ENCODE measurements at regions not wholly inside any gene's neighbourhood (a gene's known extent, or its start where the extent isn't known, plus 50 kb on each side); places are given as distances from the start of the nearest gene placed in this dataset.
"Not testable (repeated sequence)": the region's sequence is repeated elsewhere in the genome, so short reads cannot be mapped to it uniquely, and the experiment has no call there.

DNA sequence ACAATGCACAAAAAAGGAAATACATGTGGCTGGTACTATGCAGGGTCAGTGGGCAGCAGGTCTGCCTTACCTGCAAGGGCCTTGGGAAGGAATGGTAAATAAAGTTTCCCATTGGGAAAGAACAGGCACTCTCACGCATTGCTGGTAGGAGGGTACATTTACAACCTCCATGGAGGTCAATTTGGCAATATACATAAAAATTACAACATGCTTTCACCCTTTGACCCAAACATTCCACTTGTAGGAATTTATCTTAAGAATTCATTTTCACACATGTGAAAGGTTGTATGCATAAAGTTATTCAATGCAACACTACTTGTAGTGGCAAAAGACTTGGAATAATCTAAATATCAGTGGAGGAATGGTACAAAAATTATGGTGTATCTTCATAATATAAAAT, 216.4 kb downstream of the DLEU7 start:
- no peak for DNase-seq (ENCODE audit: low read depth)
- no peak overlapping the region for H3K4me3 ChIP-seq (ENCODE audit: low read length)
- TF ChIP-seq, protein P1, sequence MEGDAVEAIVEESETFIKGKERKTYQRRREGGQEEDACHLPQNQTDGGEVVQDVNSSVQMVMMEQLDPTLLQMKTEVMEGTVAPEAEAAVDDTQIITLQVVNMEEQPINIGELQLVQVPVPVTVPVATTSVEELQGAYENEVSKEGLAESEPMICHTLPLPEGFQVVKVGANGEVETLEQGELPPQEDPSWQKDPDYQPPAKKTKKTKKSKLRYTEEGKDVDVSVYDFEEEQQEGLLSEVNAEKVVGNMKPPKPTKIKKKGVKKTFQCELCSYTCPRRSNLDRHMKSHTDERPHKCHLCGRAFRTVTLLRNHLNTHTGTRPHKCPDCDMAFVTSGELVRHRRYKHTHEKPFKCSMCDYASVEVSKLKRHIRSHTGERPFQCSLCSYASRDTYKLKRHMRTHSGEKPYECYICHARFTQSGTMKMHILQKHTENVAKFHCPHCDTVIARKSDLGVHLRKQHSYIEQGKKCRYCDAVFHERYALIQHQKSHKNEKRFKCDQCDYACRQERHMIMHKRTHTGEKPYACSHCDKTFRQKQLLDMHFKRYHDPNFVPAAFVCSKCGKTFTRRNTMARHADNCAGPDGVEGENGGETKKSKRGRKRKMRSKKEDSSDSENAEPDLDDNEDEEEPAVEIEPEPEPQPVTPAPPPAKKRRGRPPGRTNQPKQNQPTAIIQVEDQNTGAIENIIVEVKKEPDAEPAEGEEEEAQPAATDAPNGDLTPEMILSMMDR (conservative IDR thresholded peaks at IDR 0.05; ENCODE audit: low read depth, low read length) = no peak

DNA sequence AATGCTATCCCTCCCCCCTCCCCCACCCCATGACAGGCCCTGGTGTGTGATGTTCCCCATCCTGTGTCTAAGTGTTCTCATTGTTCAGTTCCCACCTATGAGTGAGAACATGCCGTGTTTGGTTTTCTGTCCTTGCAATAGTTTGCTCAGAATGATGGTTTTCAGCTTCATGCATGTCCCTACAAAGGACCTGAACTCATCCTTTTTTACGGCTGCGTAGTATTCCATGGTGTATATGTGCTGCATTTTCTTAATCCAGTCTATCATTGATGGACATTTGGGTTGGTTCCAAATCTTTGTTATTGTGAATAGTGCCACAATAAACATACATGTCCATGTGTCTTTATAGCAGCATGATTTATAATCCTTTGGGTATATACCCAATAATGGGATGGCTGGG, 215.0 kb downstream of the DLEU7 start:
- not testable (repeated sequence) for DNase-seq (ENCODE audit: low read depth); H3K4me3 ChIP-seq (ENCODE audit: low read length)

DNA sequence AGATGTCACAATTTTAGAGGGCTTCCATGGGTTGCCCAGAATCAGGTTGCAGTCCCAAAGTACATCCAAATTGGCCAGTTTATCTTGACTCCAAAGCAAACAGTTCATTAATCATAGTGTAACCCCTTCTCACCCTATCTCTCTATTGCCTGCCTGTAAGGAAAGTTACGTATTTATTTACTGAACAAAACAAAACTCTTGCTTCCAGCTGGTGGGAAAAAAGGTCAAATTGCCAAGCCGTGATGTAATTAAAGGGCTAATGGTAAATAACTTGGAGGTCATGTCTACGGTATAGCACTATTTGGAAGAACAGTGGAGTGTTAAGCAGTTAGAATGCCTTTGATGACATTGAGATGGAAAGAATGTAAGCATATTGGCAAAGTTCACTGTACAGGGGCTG, 214.0 kb downstream of the DLEU7 start:
- no peak for DNase-seq (ENCODE audit: low read depth)
- H3K4me3 ChIP-seq (ENCODE audit: low read length) = no peak overlapping the region
- TF ChIP-seq, protein P1 (conservative IDR thresholded peaks at IDR 0.05; ENCODE audit: low read depth, low read length) = no peak

DNA sequence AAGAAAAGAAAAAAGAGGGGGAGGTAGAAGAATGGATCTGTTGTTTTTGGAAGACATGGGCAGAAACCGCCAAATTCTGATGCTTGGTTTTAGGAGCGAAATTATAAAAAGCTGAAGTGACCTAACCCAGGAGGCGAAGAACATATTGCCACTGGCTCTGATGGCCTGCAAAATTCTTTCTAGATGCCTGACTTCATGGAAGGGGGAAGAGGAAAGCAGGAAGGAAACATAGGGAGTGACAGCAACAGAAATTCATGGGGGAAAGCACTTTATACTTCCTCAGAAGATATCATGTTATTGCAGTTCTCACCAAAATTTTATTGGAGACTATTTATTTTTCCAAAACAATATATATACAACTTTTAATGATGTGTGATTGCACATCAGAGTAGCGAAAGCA, 213.5 kb downstream of the DLEU7 start:
- H3K4me3 ChIP-seq (ENCODE audit: low read length) = no peak overlapping the region
- DNase-seq (ENCODE audit: low read depth) = no peak
- TF ChIP-seq, protein P1 (conservative IDR thresholded peaks at IDR 0.05; ENCODE audit: low read depth, low read length) = no peak

DNA sequence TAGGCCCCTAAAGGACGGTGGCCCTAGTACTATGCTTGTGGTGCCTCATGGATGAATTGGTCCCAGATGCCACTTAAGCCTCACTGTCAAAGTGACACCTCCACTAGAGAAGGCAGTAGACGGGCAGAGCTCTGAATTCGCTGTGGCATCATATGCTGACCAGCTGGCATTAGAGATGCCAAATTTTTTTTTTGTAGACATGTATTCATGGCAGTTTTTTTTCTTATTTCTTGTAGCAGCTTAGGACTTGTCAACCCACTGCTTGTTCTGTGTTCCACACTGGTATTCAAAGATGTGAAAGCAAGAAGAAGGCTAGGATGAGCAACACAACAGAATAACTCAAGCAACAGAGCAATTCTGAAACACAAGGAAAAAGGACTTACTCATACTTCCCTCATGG, 212.5 kb downstream of the DLEU7 start:
- no peak for DNase-seq (ENCODE audit: low read depth)
- no peak overlapping the region for H3K4me3 ChIP-seq (ENCODE audit: low read length)
- TF ChIP-seq, protein P1 (conservative IDR thresholded peaks at IDR 0.05; ENCODE audit: low read depth, low read length) = no peak

DNA sequence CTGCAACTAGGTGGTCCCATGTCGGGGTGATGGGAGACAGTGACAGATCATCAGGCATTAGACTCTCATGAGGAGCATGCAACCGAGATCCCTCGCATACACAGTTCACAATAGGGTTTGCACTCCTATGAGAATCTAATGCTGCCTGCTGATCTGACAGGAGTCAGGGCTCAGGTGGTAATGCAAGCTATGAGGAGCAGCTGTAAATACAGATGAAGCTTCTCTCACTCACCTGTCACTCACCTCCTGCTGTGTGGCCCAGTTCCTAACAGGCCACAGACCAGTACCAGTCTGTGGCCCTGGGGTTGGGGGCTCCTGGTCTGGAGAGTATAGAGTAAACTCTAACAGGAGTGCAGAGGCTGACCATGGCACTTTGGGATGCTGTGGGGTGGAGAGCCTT, 209.2 kb downstream of the DLEU7 start:
- H3K4me3 ChIP-seq (ENCODE audit: low read length) = no peak overlapping the region
- TF ChIP-seq, protein P1 (conservative IDR thresholded peaks at IDR 0.05; ENCODE audit: low read depth, low read length) = no peak
- DNase-seq (ENCODE audit: low read depth) = no peak

DNA sequence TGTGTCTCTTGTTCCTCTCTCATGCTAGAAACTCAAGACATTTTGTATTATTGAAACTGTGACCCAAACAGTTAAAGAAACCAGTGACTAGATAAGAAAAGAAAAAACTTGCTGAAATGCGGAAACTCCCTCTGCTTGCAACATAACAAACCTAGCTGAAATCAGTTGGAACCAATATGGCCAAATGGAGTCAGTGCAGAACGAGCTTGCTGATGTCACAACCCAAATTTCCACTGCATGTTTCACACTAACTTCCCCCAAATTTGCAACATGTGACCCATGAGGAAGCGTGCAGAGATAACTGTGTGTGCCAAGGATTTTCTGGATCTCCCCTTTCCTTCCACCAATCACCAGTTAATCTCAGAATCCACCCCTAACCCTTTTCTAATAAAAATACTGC, 208.0 kb downstream of the DLEU7 start:
- TF ChIP-seq, protein P1 (conservative IDR thresholded peaks at IDR 0.05; ENCODE audit: low read depth, low read length) = no peak
- no peak for DNase-seq (ENCODE audit: low read depth)
- no peak overlapping the region for H3K4me3 ChIP-seq (ENCODE audit: low read length)
